ENCODE measurements at regions not wholly inside any gene's neighbourhood (a gene's known extent, or its start where the extent isn't known, plus 50 kb on each side); places are given as distances from the start of the nearest gene placed in this dataset.

GRCh38 chr9:99465231-99465907, 243.3 kb downstream of the SEC61B start:
- H3K4me1 ChIP-seq: no peaks in the 10 kb centered on the region
- CTCF ChIA-PET: no interaction called here

GRCh38 chr9:99466104-99466503, 244.0 kb downstream of the SEC61B start:
- ATAC-seq (no peak), FAIRE-seq (no peak)
- POLR2A ChIA-PET: no interaction called here

More at GRCh38 chr9:99465231-99465907, 243.3 kb downstream of the SEC61B start:
- POLR2A ChIA-PET: no interaction called here
- FAIRE-seq (no peak), DNase-seq (ENCODE audit: low read depth in 1 of 2, low spot score in 1 of 2) (no peak), ATAC-seq (no peak)
- Histone ChIP-seq H3K4me2 (no peak overlapping the region), H3K27ac (no peak overlapping the region), H3K9me3 (no peaks in the 10 kb centered on the region), H3K4me3 (no peak overlapping the region)
- TF ChIP-seq JUNB (IDR thresholded peaks at IDR 0.05) (no peak), GATA3 (IDR thresholded peaks at IDR 0.05; ENCODE audit: borderline replicate concordance) (no peak), HES2 (IDR thresholded peaks at IDR 0.05) (no peak), RARB (CRISPR knock-in tag; IDR thresholded peaks at IDR 0.05) (no peak), USF2 (IDR thresholded peaks at IDR 0.05) (no peak), BHLHE40 (IDR thresholded peaks at IDR 0.05; ENCODE audit: low read depth, low read length) (no peak), ZNF302 (CRISPR knock-in tag; IDR thresholded peaks at IDR 0.05) (no peak), RFX5 (IDR thresholded peaks at IDR 0.05) (no peak), ESRRA (IDR thresholded peaks at IDR 0.05; ENCODE audit: borderline replicate concordance, low read length) (no peak), BCL3 (IDR thresholded peaks at IDR 0.05) (no peak), CBX8 (IDR thresholded peaks at IDR 0.05) (no peak), RNF2 (IDR thresholded peaks at IDR 0.05; ENCODE audit: borderline replicate concordance, low read depth) (no peak), MAZ (IDR thresholded peaks at IDR 0.05; ENCODE audit: borderline replicate concordance, low read depth, low read length) (no peak)
- WGBS (ENCODE audit: missing lambda C conversion rate): 61% methylated on average over 7 of the region's 7 CpGs

GRCh38 chr9:99466781-99467180, 244.7 kb downstream of the SEC61B start:
- Histone ChIP-seq H3K9me3 (no peaks in the 10 kb centered on the region), H3K27ac (no peak overlapping the region), H3K4me3 (no peak overlapping the region), H3K4me2 (no peak overlapping the region), H3K4me1 (no peaks in the 10 kb centered on the region)
- ATAC-seq (no peak), DNase-seq (ENCODE audit: low read depth in 1 of 2, low spot score in 1 of 2) (no peak), FAIRE-seq (no peak)
- ChIA-PET POLR2A (no interaction called here), CTCF (no interaction called here)
- TF ChIP-seq RCOR1 (IDR thresholded peaks at IDR 0.05; ENCODE audit: low read depth, low read length): no peak
- TF ChIP-seq ZSCAN20 (CRISPR knock-in tag; IDR thresholded peaks at IDR 0.05): no peak
- TF ChIP-seq EHMT2 (IDR thresholded peaks at IDR 0.05; ENCODE audit: low read depth): no peak
- TF ChIP-seq CBX8 (IDR thresholded peaks at IDR 0.05): no peak
- TF ChIP-seq NFE2L2 (conservative IDR thresholded peaks at IDR 0.05; ENCODE audit: low read length): no peak
- TF ChIP-seq RARB (CRISPR knock-in tag; IDR thresholded peaks at IDR 0.05): no peak
- TF ChIP-seq EP300 (IDR thresholded peaks at IDR 0.05): no peak
- no peak for TF ChIP-seq MAZ (IDR thresholded peaks at IDR 0.05; ENCODE audit: borderline replicate concordance, low read depth, low read length)

More at GRCh38 chr9:99466104-99466503, 244.0 kb downstream of the SEC61B start:
- Histone ChIP-seq H3K4me2 (no peak overlapping the region), H3K27ac (no peak overlapping the region), H3K9me3 (no peaks in the 10 kb centered on the region), H3K4me1 (no peaks in the 10 kb centered on the region), H3K4me3 (no peak overlapping the region)
- CTCF ChIA-PET: no interaction called here
- no peak for TF ChIP-seq NFE2L2 (conservative IDR thresholded peaks at IDR 0.05; ENCODE audit: low read length)
- no peak for TF ChIP-seq RCOR1 (IDR thresholded peaks at IDR 0.05; ENCODE audit: low read depth, low read length)
- TF ChIP-seq CBX2 (IDR thresholded peaks at IDR 0.05; ENCODE audit: borderline replicate concordance, low read depth): no peak
- no peak for TF ChIP-seq USF2 (IDR thresholded peaks at IDR 0.05)
- no peak for TF ChIP-seq SREBF2 (IDR thresholded peaks at IDR 0.05)
- WGBS (ENCODE audit: missing lambda C conversion rate): 6% methylated on average over 1 of the region's 1 CpG
- DNase-seq (ENCODE audit: low read depth in 1 of 2, low spot score in 1 of 2): no peak
